Mesenchymal stem cell (in vitro differentiated cells and primary cell): ENCODE measurements at regions not wholly inside any gene's neighbourhood (a gene's known extent, or its start where the extent isn't known, plus 50 kb on each side); places are given as distances from the start of the nearest gene placed in this dataset.

Experiments
- DNase-seq: peaks from one replicate; pipeline ENCODE4 v3.0.0-alpha.2; 2013
- H2AFZ ChIP-seq: one replicate; pipeline ENCODE4 v1.6.1; 2013; ENCODE audit warnings: low read depth, mild to moderate bottlenecking, control low read depth, inconsistent platforms, low read length, moderate library complexity
- H2AK5ac ChIP-seq: 2 replicates; pipeline ENCODE4 v1.6.1; 2013; ENCODE audit warnings: low read length, moderate library complexity, mild to moderate bottlenecking, inconsistent platforms; ENCODE audit not compliant: severe bottlenecking
- H2BK120ac ChIP-seq: one replicate; pipeline ENCODE4 v1.6.1; 2013; ENCODE audit warnings: low read depth, mild to moderate bottlenecking, inconsistent platforms, low read length, moderate library complexity
- H2BK12ac ChIP-seq, 2 experiments: one replicate each; pipeline ENCODE4 v1.6.1; 2013; ENCODE audit warnings: inconsistent platforms in 2 of 2, low read length in 2 of 2, mild to moderate bottlenecking in 2 of 2, moderate library complexity in 2 of 2, control low read depth in 1 of 2
- H2BK15ac ChIP-seq: one replicate; pipeline ENCODE4 v1.6.1; 2013; ENCODE audit warnings: mild to moderate bottlenecking, low read depth, inconsistent platforms; ENCODE audit not compliant: poor library complexity, severe bottlenecking
- H2BK5ac ChIP-seq: 2 replicates; pipeline ENCODE4 v1.6.1; 2013; ENCODE audit warnings: low read depth, mild to moderate bottlenecking, low read length, control low read depth, inconsistent platforms; ENCODE audit not compliant: poor library complexity, severe bottlenecking
- H3K14ac ChIP-seq, 2 experiments: one replicate each; pipeline ENCODE4 v1.6.1; 2013; ENCODE audit warnings: inconsistent platforms in 2 of 2, low read length in 2 of 2, control low read depth in 1 of 2, mild to moderate bottlenecking in 1 of 2, moderate library complexity in 1 of 2
- H3K18ac ChIP-seq, 2 experiments: one replicate each; pipeline ENCODE4 v1.6.1; 2013; ENCODE audit warnings: inconsistent platforms in 2 of 2, low read length in 2 of 2, control low read depth in 1 of 2, low read depth in 1 of 2, mild to moderate bottlenecking in 1 of 2
- H3K23ac ChIP-seq, 2 experiments: one replicate each; pipeline ENCODE4 v1.6.1; 2013; ENCODE audit warnings: inconsistent platforms in 2 of 2, low read length in 2 of 2, mild to moderate bottlenecking in 2 of 2, moderate library complexity in 2 of 2, control low read depth in 1 of 2
- H3K27ac ChIP-seq: 2 replicates; pipeline ENCODE4 v1.5.1; 2013; ENCODE audit warnings: mild to moderate bottlenecking, moderate library complexity, low read length, control low read depth, inconsistent platforms; ENCODE audit not compliant: poor library complexity, severe bottlenecking
- H3K27me3 ChIP-seq, 2 experiments: 2 replicates each; pipeline versions ENCODE4 v1.6.1 to v1.7.0; 2013; ENCODE audit warnings: low read length in 2 of 2, mild to moderate bottlenecking in 2 of 2, moderate library complexity in 2 of 2, control low read depth in 1 of 2, inconsistent platforms in 1 of 2; ENCODE audit not compliant: control insufficient read depth in 1 of 2, insufficient read depth in 1 of 2
- H3K36me3 ChIP-seq, 2 experiments: 2 replicates each; pipeline versions ENCODE4 v1.6.1 to v1.7.0; 2013; ENCODE audit warnings: low read length in 2 of 2, control low read depth in 1 of 2, inconsistent platforms in 1 of 2, low read depth in 1 of 2, mild to moderate bottlenecking in 1 of 2; ENCODE audit not compliant: insufficient read depth in 2 of 2, control insufficient read depth in 1 of 2
- H3K4ac ChIP-seq, 2 experiments: one replicate each; pipeline ENCODE4 v1.6.1; 2013; ENCODE audit warnings: inconsistent platforms in 2 of 2, low read length in 2 of 2, mild to moderate bottlenecking in 2 of 2, moderate library complexity in 2 of 2, control low read depth in 1 of 2, low read depth in 1 of 2
- H3K4me1 ChIP-seq: 2 replicates; pipeline ENCODE4 v1.6.1; 2013; ENCODE audit warnings: low read depth, low read length, control low read depth; ENCODE audit not compliant: control insufficient read depth, insufficient read depth
- H3K4me2 ChIP-seq: 2 replicates; pipeline ENCODE4 v1.6.1; 2013; ENCODE audit warnings: low read length, mild to moderate bottlenecking, inconsistent platforms; ENCODE audit not compliant: poor library complexity, severe bottlenecking
- H3K4me3 ChIP-seq, 2 experiments: 2 replicates each; pipeline versions ENCODE4 v1.5.1 to v1.7.0; 2013; ENCODE audit warnings: low read length in 2 of 2, mild to moderate bottlenecking in 2 of 2, control low read depth in 1 of 2, low read depth in 1 of 2; ENCODE audit not compliant: insufficient read depth in 1 of 2
- H3K79me1 ChIP-seq: replicated peaks from 2 replicates; pipeline ENCODE4 v1.6.1; 2013; ENCODE audit warnings: mild to moderate bottlenecking, control low read depth, low read length, inconsistent platforms; ENCODE audit not compliant: poor library complexity, severe bottlenecking
- H3K9ac ChIP-seq: 2 replicates; pipeline ENCODE4 v1.7.0; 2013; ENCODE audit warnings: mild to moderate bottlenecking, low read length, moderate library complexity
- H3K9me3 ChIP-seq: 2 replicates; pipeline ENCODE4 v1.7.0; 2013; ENCODE audit warnings: mild to moderate bottlenecking, low read length; ENCODE audit not compliant: control insufficient read depth
- H4K8ac ChIP-seq: one replicate; pipeline ENCODE4 v1.6.1; 2013; ENCODE audit warnings: inconsistent platforms, mild to moderate bottlenecking, low read length, moderate library complexity
- H4K91ac ChIP-seq: one replicate; pipeline ENCODE4 v1.6.1; 2013; ENCODE audit warnings: mild to moderate bottlenecking, low read length, inconsistent platforms
- WGBS: methylation state at CpG from one replicate; pipeline ENCODE4 v1.1.7; 2013; ENCODE audit warnings: mixed read lengths; 5-methylcytosine and 5-hydroxymethylcytosine counted together

GRCh38 chr4:171002246-171002645 lies 811.0 kb upstream of the GALNTL6 start:
- Histone ChIP-seq H3K18ac (no peak overlapping the region), H3K36me3 (no peaks in the 10 kb centered on the region), H2BK12ac (no peak overlapping the region), H3K4me2 (no peak overlapping the region), H4K8ac (no peak overlapping the region), H2BK120ac (no peak overlapping the region), H3K27ac (no peak overlapping the region), H3K4me3 (no peak overlapping the region), H3K4ac (no peak overlapping the region), H2BK5ac (no peak overlapping the region), H3K79me1 (no peaks in the 10 kb centered on the region), H2BK15ac (no peak overlapping the region), H3K14ac (no peak overlapping the region), H4K91ac (no peak overlapping the region), H3K9ac (no peak overlapping the region), H3K27me3 (no peaks in the 10 kb centered on the region), H3K4me1 (no peaks in the 10 kb centered on the region), H2AK5ac (no peak overlapping the region), H3K9me3 (peaks cover 18% of the 10 kb centered on the region), H3K23ac (no peak overlapping the region), H2AFZ (no peak overlapping the region)
- no CpG with 5 or more reads among the region's 1 CpG for WGBS
- no peak for DNase-seq

GRCh38 chr4:170990989-170991589 lies 822.1 kb upstream of the GALNTL6 start:
- Histone ChIP-seq H3K36me3 (no peaks in the 10 kb centered on the region), H3K4me1 (no peaks in the 10 kb centered on the region), H3K14ac (no peak overlapping the region), H4K8ac (no peak overlapping the region), H2BK15ac (no peak overlapping the region), H3K23ac (no peak overlapping the region), H3K4me2 (no peak overlapping the region), H3K27me3 (no peaks in the 10 kb centered on the region), H3K18ac (no peak overlapping the region), H2BK120ac (no peak overlapping the region), H2BK12ac (no peak overlapping the region), H3K9me3 (peaks cover 12% of the 10 kb centered on the region), H3K9ac (no peak overlapping the region), H3K4ac (no peak overlapping the region), H4K91ac (no peak overlapping the region), H3K79me1 (no peaks in the 10 kb centered on the region), H2AK5ac (no peak overlapping the region), H2BK5ac (no peak overlapping the region), H2AFZ (no peak overlapping the region), H3K27ac (no peak overlapping the region), H3K4me3 (no peak overlapping the region)
- 22% methylated on average over 5 of the region's 8 CpGs for WGBS
- DNase-seq = peak; percentile 40

DNA sequence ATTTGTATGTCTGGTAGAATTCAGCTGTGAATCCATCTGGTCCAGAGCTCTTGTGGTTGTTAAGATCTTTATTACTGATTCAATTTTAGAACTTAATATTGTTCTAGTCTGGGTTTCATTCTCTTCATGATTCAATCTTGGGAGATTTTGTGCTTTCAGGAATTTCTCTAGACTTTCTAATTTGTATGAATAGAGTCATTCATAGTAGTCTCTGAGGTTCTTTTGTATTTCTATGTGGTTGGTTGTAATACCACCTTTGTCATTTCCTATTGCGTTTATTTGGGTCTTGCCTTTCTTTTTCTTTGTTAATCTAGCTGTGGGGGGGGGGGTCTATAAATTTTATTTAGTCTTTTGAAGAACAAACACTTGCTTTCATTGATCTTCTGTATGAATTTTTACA lies 824.8 kb upstream of the GALNTL6 start:
- H3K4me3 ChIP-seq = no peak overlapping the region
- no peak overlapping the region for H3K27ac ChIP-seq
- no peak overlapping the region for H3K4me2 ChIP-seq
- no peak overlapping the region for H3K18ac ChIP-seq
- no peak overlapping the region for H3K23ac ChIP-seq
- peaks cover 12% of the 10 kb centered on the region for H3K9me3 ChIP-seq
- no peak overlapping the region for H3K4ac ChIP-seq
- H3K79me1 ChIP-seq = no peaks in the 10 kb centered on the region
- no peak overlapping the region for H2BK15ac ChIP-seq
- no peaks in the 10 kb centered on the region for H3K36me3 ChIP-seq
- no peak overlapping the region for H2BK5ac ChIP-seq
- H2AFZ ChIP-seq = no peak overlapping the region
- H2BK12ac ChIP-seq = no peak overlapping the region
- no peak overlapping the region for H3K9ac ChIP-seq
- H4K8ac ChIP-seq = no peak overlapping the region
- WGBS = no CpG with 5 or more reads among the region's 1 CpG
- no peak overlapping the region for H2BK120ac ChIP-seq
- DNase-seq = no peak
- H3K14ac ChIP-seq = no peak overlapping the region
- H3K4me1 ChIP-seq = no peaks in the 10 kb centered on the region
- H4K91ac ChIP-seq = no peak overlapping the region
- no peaks in the 10 kb centered on the region for H3K27me3 ChIP-seq
- H2AK5ac ChIP-seq = no peak overlapping the region

- Histone ChIP-seq H3K27me3 (no peaks in the 10 kb centered on the region), H2BK5ac (no peak overlapping the region), H3K9ac (no peak overlapping the region), H2AK5ac (no peak overlapping the region), H2BK15ac (no peak overlapping the region), H2AFZ (no peak overlapping the region), H3K4me2 (no peak overlapping the region), H3K9me3 (peaks cover 4% of the 10 kb centered on the region), H3K27ac (no peak overlapping the region), H3K14ac (no peak overlapping the region), H2BK12ac (no peak overlapping the region), H3K79me1 (no peaks in the 10 kb centered on the region), H3K4ac (no peak overlapping the region), H3K23ac (no peak overlapping the region), H4K91ac (no peak overlapping the region), H2BK120ac (no peak overlapping the region), H3K4me1 (no peaks in the 10 kb centered on the region), H3K36me3 (no peaks in the 10 kb centered on the region), H3K18ac (no peak overlapping the region), H3K4me3 (no peak overlapping the region), H4K8ac (no peak overlapping the region)
- WGBS = 74% methylated on average over 6 of the region's 6 CpGs
- peak; percentile 71 for DNase-seq
Observed at GRCh38 chr4:170979736-170980135, 833.5 kb upstream of the GALNTL6 start.
